Gastrocnemius medialis (tissue), 4 donors: ENCODE measurements at regions not wholly inside any gene's neighbourhood (a gene's known extent, or its start where the extent isn't known, plus 50 kb on each side); places are given as distances from the start of the nearest gene placed in this dataset.
"Not testable (repeated sequence)": the region's sequence is repeated elsewhere in the genome, so short reads cannot be mapped to it uniquely, and the experiment has no call there.

Source experiments
- CTCF ChIP-seq, 5 experiments: fragments of 450-650 bp in 3 of 5; fragments of 200-600 bp in 2 of 5; sonication (generic) in 2 of 5; IDR thresholded peaks in 4 of 5; conservative IDR thresholded peaks in 1 of 5; 1 replicate in 4 of 5; 2 replicates in 1 of 5; pipeline ENCODE4 v1.5.1; 2016 to 2019; ENCODE audit warnings: antibody characterized with exemption in 5 of 5, mild to moderate bottlenecking in 3 of 5, moderate library complexity in 3 of 5
- POLR2A ChIP-seq, 2 donors: fragments of 450-650 bp; IDR thresholded peaks; one replicate each; pipeline ENCODE4 v1.6.1; 2017; ENCODE audit warnings: antibody characterized with exemption in 2 of 2, mild to moderate bottlenecking in 2 of 2, moderate library complexity in 2 of 2

- not testable (repeated sequence) for TF ChIP-seq CTCF (IDR thresholded peaks at IDR 0.05 in 4 of 5, conservative IDR thresholded peaks at IDR 0.05 in 1 of 5); POLR2A (IDR thresholded peaks at IDR 0.05)
These were observed 101.7 kb downstream of the RFPL4B start for GRCh38 chr6:112448786-112449185.
